ENCODE measurements at regions not wholly inside any gene's neighbourhood (a gene's known extent, or its start where the extent isn't known, plus 50 kb on each side); places are given as distances from the start of the nearest gene placed in this dataset.

- TF ChIP-seq POLR2AphosphoS5 (IDR thresholded peaks at IDR 0.05; ENCODE audit: low read depth, low read length) = no peak
- no peak for TF ChIP-seq POLR2A (IDR thresholded peaks at IDR 0.05; ENCODE audit: low read depth, low read length)
- no peak for TF ChIP-seq TAF1 (IDR thresholded peaks at IDR 0.05; ENCODE audit: borderline replicate concordance, low read depth, low read length)
Measured at GRCh38 chr18:78126106-78126505, 853.5 kb upstream of the SALL3 start.

Data from GM12892 (cell line).